DOHH2 (cell line): ENCODE measurements at regions not wholly inside any gene's neighbourhood (a gene's known extent, or its start where the extent isn't known, plus 50 kb on each side); places are given as distances from the start of the nearest gene placed in this dataset.

Experiments used
- EZH2phosphoT487 ChIP-seq: fragments of 200-600 bp; sonication (generic); IDR thresholded peaks from 2 replicates; pipeline ENCODE4 v1.6.1; 2017; ENCODE audit warnings: borderline replicate concordance, mild to moderate bottlenecking, antibody characterized with exemption, low read length, moderate library complexity, mixed read lengths
- TF ChIP-seq, protein P1 (sequence below): fragments of 200-600 bp; sonication (generic); IDR thresholded peaks from one replicate; pipeline ENCODE4 v1.5.1; 2014; ENCODE audit warnings: antibody characterized with exemption, mild to moderate bottlenecking, low read depth, low read length; ENCODE audit not compliant: poor library complexity, severe bottlenecking

DNA sequence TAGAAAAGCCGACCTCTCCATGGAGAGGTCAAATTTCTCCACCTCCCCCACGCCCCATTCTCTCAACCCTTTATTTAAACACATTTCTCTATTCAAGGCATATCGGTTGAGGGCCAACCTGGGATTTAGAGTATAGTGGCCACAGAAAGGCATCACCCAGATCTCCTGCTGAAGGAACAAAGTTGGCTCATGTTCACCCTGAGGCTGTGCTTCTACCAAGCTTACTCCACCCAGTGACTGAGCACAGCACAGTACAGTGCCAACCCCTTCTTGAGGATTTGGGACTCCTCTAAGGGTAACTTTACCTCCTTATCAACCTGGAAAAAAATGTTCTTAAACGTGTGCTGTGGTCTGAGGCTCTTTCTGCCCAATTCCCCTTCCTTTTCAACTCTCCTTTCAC, 94.0 kb downstream of the CMC2 start:
- TF ChIP-seq, protein P1, sequence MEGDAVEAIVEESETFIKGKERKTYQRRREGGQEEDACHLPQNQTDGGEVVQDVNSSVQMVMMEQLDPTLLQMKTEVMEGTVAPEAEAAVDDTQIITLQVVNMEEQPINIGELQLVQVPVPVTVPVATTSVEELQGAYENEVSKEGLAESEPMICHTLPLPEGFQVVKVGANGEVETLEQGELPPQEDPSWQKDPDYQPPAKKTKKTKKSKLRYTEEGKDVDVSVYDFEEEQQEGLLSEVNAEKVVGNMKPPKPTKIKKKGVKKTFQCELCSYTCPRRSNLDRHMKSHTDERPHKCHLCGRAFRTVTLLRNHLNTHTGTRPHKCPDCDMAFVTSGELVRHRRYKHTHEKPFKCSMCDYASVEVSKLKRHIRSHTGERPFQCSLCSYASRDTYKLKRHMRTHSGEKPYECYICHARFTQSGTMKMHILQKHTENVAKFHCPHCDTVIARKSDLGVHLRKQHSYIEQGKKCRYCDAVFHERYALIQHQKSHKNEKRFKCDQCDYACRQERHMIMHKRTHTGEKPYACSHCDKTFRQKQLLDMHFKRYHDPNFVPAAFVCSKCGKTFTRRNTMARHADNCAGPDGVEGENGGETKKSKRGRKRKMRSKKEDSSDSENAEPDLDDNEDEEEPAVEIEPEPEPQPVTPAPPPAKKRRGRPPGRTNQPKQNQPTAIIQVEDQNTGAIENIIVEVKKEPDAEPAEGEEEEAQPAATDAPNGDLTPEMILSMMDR, result no peak
- no peak for TF ChIP-seq EZH2phosphoT487
